ENCODE measurements at regions not wholly inside any gene's neighbourhood (a gene's known extent, or its start where the extent isn't known, plus 50 kb on each side); places are given as distances from the start of the nearest gene placed in this dataset.
"Not testable (repeated sequence)": the region's sequence is repeated elsewhere in the genome, so short reads cannot be mapped to it uniquely, and the experiment has no call there.

- no peak overlapping the region for H3K9ac ChIP-seq
- H3K9me3 ChIP-seq = no peaks in the 10 kb centered on the region
- H3K27ac ChIP-seq = no peak overlapping the region
- H3K36me3 ChIP-seq = no peaks in the 10 kb centered on the region
- no peak for TF ChIP-seq Cebpa-rat (IDR thresholded peaks at IDR 0.05)
- no peaks in the 10 kb centered on the region for H3K4me1 ChIP-seq
- H3K4me3 ChIP-seq = no peak overlapping the region
- no peaks in the 10 kb centered on the region for H4K20me1 ChIP-seq
- H3K27me3 ChIP-seq = no peaks in the 10 kb centered on the region
- no peak overlapping the region for H3K4me2 ChIP-seq
Observed at GRCh38 chr7:42727451-42727850, 184.4 kb downstream of the C7orf25 start.

- Histone ChIP-seq H3K9me3 (no peaks in the 10 kb centered on the region), H3K27ac (no peak overlapping the region), H3K4me1 (peaks cover 7% of the 10 kb centered on the region), H3K4me3 (no peak overlapping the region), H4K20me1 (no peaks in the 10 kb centered on the region), H3K4me2 (no peak overlapping the region), H3K27me3 (no peaks in the 10 kb centered on the region), H3K9ac (no peak overlapping the region), H3K36me3 (no peaks in the 10 kb centered on the region)
- TF ChIP-seq Cebpa-rat (IDR thresholded peaks at IDR 0.05) = no peak
Observed at GRCh38 chr7:42726066-42726785, 185.6 kb downstream of the C7orf25 start.

- Histone ChIP-seq H3K27ac (no peak overlapping the region), H3K4me3 (no peak overlapping the region), H3K36me3 (no peaks in the 10 kb centered on the region), H3K4me2 (no peak overlapping the region), H3K27me3 (no peaks in the 10 kb centered on the region), H3K4me1 (peaks cover 25% of the 10 kb centered on the region), H3K9ac (no peak overlapping the region), H4K20me1 (no peaks in the 10 kb centered on the region), H3K9me3 (no peaks in the 10 kb centered on the region)
- TF ChIP-seq Cebpa-rat (IDR thresholded peaks at IDR 0.05) = no peak
Observed at GRCh38 chr7:42722716-42723115, 189.2 kb downstream of the C7orf25 start.

- Histone ChIP-seq H3K9me3 (no peaks in the 10 kb centered on the region), H3K27ac (no peak overlapping the region), H3K36me3 (no peaks in the 10 kb centered on the region), H3K4me3 (no peak overlapping the region), H4K20me1 (no peaks in the 10 kb centered on the region), H3K9ac (no peak overlapping the region), H3K4me2 (no peak overlapping the region), H3K4me1 (peaks cover 25% of the 10 kb centered on the region), H3K27me3 (no peaks in the 10 kb centered on the region)
- no peak for TF ChIP-seq Cebpa-rat (IDR thresholded peaks at IDR 0.05)
Observed at GRCh38 chr7:42722198-42722597, 189.7 kb downstream of the C7orf25 start.

- Histone ChIP-seq H3K9ac (no peak overlapping the region), H3K4me1 (peaks cover 25% of the 10 kb centered on the region), H3K36me3 (no peaks in the 10 kb centered on the region), H3K27ac (no peak overlapping the region), H3K9me3 (no peaks in the 10 kb centered on the region), H3K4me2 (peak overlapping the region; percentile 61), H3K4me3 (no peak overlapping the region), H3K27me3 (no peaks in the 10 kb centered on the region), H4K20me1 (no peaks in the 10 kb centered on the region)
- no peak for TF ChIP-seq Cebpa-rat (IDR thresholded peaks at IDR 0.05)
Observed at GRCh38 chr7:42720991-42721796, 190.7 kb downstream of the C7orf25 start.

GRCh38 chr7:42720012-42720411, 191.9 kb downstream of the C7orf25 start:
- no peaks in the 10 kb centered on the region for H3K36me3 ChIP-seq
- H3K27me3 ChIP-seq = no peaks in the 10 kb centered on the region
- no peak overlapping the region for H3K4me3 ChIP-seq
- H3K9me3 ChIP-seq = no peaks in the 10 kb centered on the region
- H4K20me1 ChIP-seq = no peaks in the 10 kb centered on the region
- no peak overlapping the region for H3K4me2 ChIP-seq
- no peak overlapping the region for H3K27ac ChIP-seq
- H3K4me1 ChIP-seq = peaks cover 25% of the 10 kb centered on the region
- H3K9ac ChIP-seq = no peak overlapping the region
- no peak for TF ChIP-seq Cebpa-rat (IDR thresholded peaks at IDR 0.05)

- H3K4me3 ChIP-seq, H3K27ac ChIP-seq, H3K27me3 ChIP-seq, H3K9ac ChIP-seq, H4K20me1 ChIP-seq, H3K4me2 ChIP-seq, H3K9me3 ChIP-seq, H3K36me3 ChIP-seq: not testable (repeated sequence)
- peaks cover 25% of the 10 kb centered on the region for H3K4me1 ChIP-seq
Observed at GRCh38 chr7:42718466-42718865, 193.4 kb downstream of the C7orf25 start.

- no peak for TF ChIP-seq Cebpa-rat (IDR thresholded peaks at IDR 0.05)
- Histone ChIP-seq H3K9me3 (peaks cover 6% of the 10 kb centered on the region; the same call in 1 of the 2 replicates), H3K4me1 (no peaks in the 10 kb centered on the region)
Observed at GRCh38 chr7:42714356-42714755, 197.5 kb downstream of the C7orf25 start.

GRCh38 chr7:42709284-42709683, 202.6 kb downstream of the C7orf25 start:
- Histone ChIP-seq H3K4me3 (no peak overlapping the region), H4K20me1 (no peaks in the 10 kb centered on the region), H3K4me1 (no peaks in the 10 kb centered on the region), H3K27ac (no peak overlapping the region), H3K9me3 (peaks cover 10% of the 10 kb centered on the region), H3K9ac (no peak overlapping the region), H3K4me2 (no peak overlapping the region), H3K36me3 (no peaks in the 10 kb centered on the region), H3K27me3 (no peaks in the 10 kb centered on the region)
- TF ChIP-seq Cebpa-rat (IDR thresholded peaks at IDR 0.05) = no peak

More at GRCh38 chr7:42714356-42714755, 197.5 kb downstream of the C7orf25 start:
- no peak overlapping the region for H3K27ac ChIP-seq
- no peaks in the 10 kb centered on the region for H3K27me3 ChIP-seq
- H4K20me1 ChIP-seq = no peaks in the 10 kb centered on the region
- H3K4me2 ChIP-seq = no peak overlapping the region
- no peak overlapping the region for H3K4me3 ChIP-seq
- no peaks in the 10 kb centered on the region for H3K36me3 ChIP-seq
- H3K9ac ChIP-seq = no peak overlapping the region

GRCh38 chr7:42704710-42705109, 207.2 kb downstream of the C7orf25 start:
- H3K27ac ChIP-seq = no peak overlapping the region
- H3K9me3 ChIP-seq = peaks cover 4% of the 10 kb centered on the region
- H3K4me1 ChIP-seq = no peaks in the 10 kb centered on the region
- H3K36me3 ChIP-seq = no peaks in the 10 kb centered on the region
- H3K27me3 ChIP-seq = no peaks in the 10 kb centered on the region
- no peak overlapping the region for H3K4me3 ChIP-seq
- H3K4me2 ChIP-seq = no peak overlapping the region
- H4K20me1 ChIP-seq = no peaks in the 10 kb centered on the region
- TF ChIP-seq Cebpa-rat (IDR thresholded peaks at IDR 0.05) = no peak
- no peak overlapping the region for H3K9ac ChIP-seq
